Keratinocyte (primary cell): ENCODE measurements at regions not wholly inside any gene's neighbourhood (a gene's known extent, or its start where the extent isn't known, plus 50 kb on each side); places are given as distances from the start of the nearest gene placed in this dataset.

Experiments used
- DNase-seq: peaks from one replicate; pipeline ENCODE4 v3.0.0-alpha.2; 2011; ENCODE audit warnings: low read depth, missing footprints, low spot score
- FAIRE-seq: peaks from 2 replicates; lab custom pipeline; 2011; peaks lifted over from hg19 to GRCh38; lab: Jason Lieb, UNC
- H2AFZ ChIP-seq: 2 replicates; pipeline ENCODE4 v1.6.0; 2012; ENCODE audit warnings: low read length, control low read depth, inconsistent platforms; ENCODE audit not compliant: control insufficient read depth
- H3K27ac ChIP-seq: 2 replicates; pipeline ENCODE4 v1.5.1; 2011; ENCODE audit warnings: low read length; ENCODE audit not compliant: control insufficient read depth, insufficient read depth
- H3K27me3 ChIP-seq: 3 replicates; pipeline ENCODE4 v1.6.0; 2011; ENCODE audit warnings: low read length; ENCODE audit not compliant: control insufficient read depth, insufficient read depth; ENCODE audit errors: extremely low read depth
- H3K36me3 ChIP-seq, 2 experiments: 2 replicates in 1 of 2; 3 replicates in 1 of 2; pipeline ENCODE4 v1.5.1; 2011; ENCODE audit warnings: low read length in 2 of 2, mild to moderate bottlenecking in 1 of 2; ENCODE audit not compliant: control insufficient read depth in 2 of 2, insufficient read depth in 2 of 2; ENCODE audit errors: extremely low read depth in 1 of 2
- H3K4me1 ChIP-seq: 3 replicates; pipeline ENCODE4 v1.5.1; 2011; ENCODE audit warnings: low read length; ENCODE audit not compliant: control insufficient read depth, insufficient read depth; ENCODE audit errors: extremely low read depth
- H3K4me2 ChIP-seq: 3 replicates; pipeline ENCODE4 v1.6.0; 2011; ENCODE audit warnings: low read depth, low read length; ENCODE audit not compliant: control insufficient read depth, insufficient read depth; ENCODE audit errors: extremely low read depth
- H3K4me3 ChIP-seq, 3 experiments: fragments of 200-600 bp in 1 of 3; sonication (generic) in 1 of 3; 2 replicates in 2 of 3; 3 replicates in 1 of 3; pipeline ENCODE4 v1.5.1; 2011 to 2016; ENCODE audit warnings: low read length in 3 of 3, mild to moderate bottlenecking in 3 of 3, control low read depth in 2 of 3, inconsistent platforms in 1 of 3, low read depth in 1 of 3, mixed read lengths in 1 of 3, mixed run types in 1 of 3, moderate library complexity in 1 of 3; ENCODE audit not compliant: control insufficient read depth in 2 of 3, insufficient read depth in 2 of 3; ENCODE audit errors: extremely low read depth in 1 of 3
- H3K79me2 ChIP-seq: 2 replicates; pipeline ENCODE4 v1.6.0; 2012; ENCODE audit warnings: low read length; ENCODE audit not compliant: control insufficient read depth, insufficient read depth
- H3K9ac ChIP-seq: 3 replicates; pipeline ENCODE4 v1.6.0; 2011; ENCODE audit warnings: low read length; ENCODE audit not compliant: control insufficient read depth, insufficient read depth; ENCODE audit errors: extremely low read depth
- H3K9me1 ChIP-seq: 3 replicates; pipeline ENCODE4 v1.6.0; 2011; ENCODE audit warnings: low read length; ENCODE audit not compliant: control insufficient read depth, insufficient read depth; ENCODE audit errors: extremely low read depth
- H3K9me3 ChIP-seq: 2 replicates; pipeline ENCODE4 v1.5.1; 2012; ENCODE audit warnings: low read depth, low read length; ENCODE audit not compliant: control insufficient read depth
- H4K20me1 ChIP-seq: 3 replicates; pipeline ENCODE4 v1.6.0; 2011; ENCODE audit warnings: low read length; ENCODE audit not compliant: control insufficient read depth, insufficient read depth; ENCODE audit errors: extremely low read depth
- EZH2 ChIP-seq: IDR thresholded peaks from one replicate; pipeline ENCODE4 v1.6.1; 2012; ENCODE audit warnings: inconsistent platforms, mild to moderate bottlenecking, low read length, moderate library complexity
- dilution Hi-C: fragments of 300-500 bp; cut with MboI; formaldehyde crosslinking; loops from one replicate; pipeline ENCODE4 v1.7.0; 2020; ENCODE audit warnings: low sequenced_read_pairs; ENCODE audit not compliant: extremely low pct_ligation_motif_present
- TF ChIP-seq, protein P1 (sequence below), 3 experiments: IDR thresholded peaks in 1 of 3; conservative IDR thresholded peaks in 1 of 3; optimal IDR thresholded peaks in 1 of 3; 2 replicates in 2 of 3; 3 replicates in 1 of 3; pipeline versions ENCODE3 to v1.5.1; 2011; ENCODE audit warnings: low read length in 3 of 3, mild to moderate bottlenecking in 3 of 3, moderate library complexity in 2 of 3, control low read depth in 1 of 3, inconsistent platforms in 1 of 3; ENCODE audit not compliant: insufficient read depth in 2 of 3; ENCODE audit errors: extremely low read depth in 1 of 3

- no peaks in the 10 kb centered on the region for H3K9me1 ChIP-seq
- H3K79me2 ChIP-seq, result no peaks in the 10 kb centered on the region
- H3K9ac ChIP-seq, result no peak overlapping the region
- H3K27me3 ChIP-seq, result no peaks in the 10 kb centered on the region
- no peak for TF ChIP-seq EZH2
- TF ChIP-seq, protein P1, sequence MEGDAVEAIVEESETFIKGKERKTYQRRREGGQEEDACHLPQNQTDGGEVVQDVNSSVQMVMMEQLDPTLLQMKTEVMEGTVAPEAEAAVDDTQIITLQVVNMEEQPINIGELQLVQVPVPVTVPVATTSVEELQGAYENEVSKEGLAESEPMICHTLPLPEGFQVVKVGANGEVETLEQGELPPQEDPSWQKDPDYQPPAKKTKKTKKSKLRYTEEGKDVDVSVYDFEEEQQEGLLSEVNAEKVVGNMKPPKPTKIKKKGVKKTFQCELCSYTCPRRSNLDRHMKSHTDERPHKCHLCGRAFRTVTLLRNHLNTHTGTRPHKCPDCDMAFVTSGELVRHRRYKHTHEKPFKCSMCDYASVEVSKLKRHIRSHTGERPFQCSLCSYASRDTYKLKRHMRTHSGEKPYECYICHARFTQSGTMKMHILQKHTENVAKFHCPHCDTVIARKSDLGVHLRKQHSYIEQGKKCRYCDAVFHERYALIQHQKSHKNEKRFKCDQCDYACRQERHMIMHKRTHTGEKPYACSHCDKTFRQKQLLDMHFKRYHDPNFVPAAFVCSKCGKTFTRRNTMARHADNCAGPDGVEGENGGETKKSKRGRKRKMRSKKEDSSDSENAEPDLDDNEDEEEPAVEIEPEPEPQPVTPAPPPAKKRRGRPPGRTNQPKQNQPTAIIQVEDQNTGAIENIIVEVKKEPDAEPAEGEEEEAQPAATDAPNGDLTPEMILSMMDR (optimal IDR thresholded peaks at IDR 0.05 in 1 of 3, IDR thresholded peaks at IDR 0.05 in 1 of 3, conservative IDR thresholded peaks at IDR 0.05 in 1 of 3; ENCODE audit: extremely low read depth in 1 of 3, insufficient read depth in 2 of 3, low read length in 3 of 3), result no peak
- FAIRE-seq, result no peak
- H3K9me3 ChIP-seq, result no peaks in the 10 kb centered on the region
- no peak overlapping the region for H2AFZ ChIP-seq
- no peak for DNase-seq
- no peaks in the 10 kb centered on the region for H4K20me1 ChIP-seq
- H3K4me2 ChIP-seq, result no peak overlapping the region
- no peaks in the 10 kb centered on the region for H3K4me1 ChIP-seq
- dilution Hi-C loops, result no loop called here
- H3K4me3 ChIP-seq, result no peak overlapping the region
- no peak overlapping the region for H3K27ac ChIP-seq
- H3K36me3 ChIP-seq, result no peaks in the 10 kb centered on the region
Observed at GRCh38 chr7:25399000-25399750, 170.9 kb upstream of the NPVF start.

DNA sequence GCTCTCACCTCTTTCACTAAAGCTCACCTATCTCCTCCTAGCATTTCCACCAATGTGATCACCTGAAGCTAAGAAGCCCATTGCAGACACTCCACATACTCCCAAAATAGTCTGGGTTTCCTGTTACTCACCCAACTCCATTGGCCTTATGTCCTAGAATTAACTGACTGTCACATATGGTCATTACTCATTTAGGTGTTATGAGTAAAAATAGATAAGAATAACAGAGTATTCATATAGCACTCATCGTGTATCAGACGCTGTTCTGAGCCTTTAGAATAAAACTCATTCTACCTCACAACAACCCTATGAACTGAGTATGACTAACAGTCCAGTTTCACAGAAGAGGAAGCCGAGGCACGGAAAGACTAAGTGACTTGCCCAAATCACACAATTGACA is 174.2 kb upstream of the NPVF start:
- no peak overlapping the region for H3K9ac ChIP-seq
- H3K9me1 ChIP-seq, result no peaks in the 10 kb centered on the region
- no peak for TF ChIP-seq EZH2
- TF ChIP-seq, protein P1 (optimal IDR thresholded peaks at IDR 0.05 in 1 of 3, IDR thresholded peaks at IDR 0.05 in 1 of 3, conservative IDR thresholded peaks at IDR 0.05 in 1 of 3; ENCODE audit: extremely low read depth in 1 of 3, insufficient read depth in 2 of 3, low read length in 3 of 3), result no peak
- FAIRE-seq (no peak), DNase-seq (no peak)
- H2AFZ ChIP-seq, result no peak overlapping the region
- H3K4me1 ChIP-seq, result no peaks in the 10 kb centered on the region
- H3K36me3 ChIP-seq, result no peaks in the 10 kb centered on the region
- H3K79me2 ChIP-seq, result no peaks in the 10 kb centered on the region
- no peak overlapping the region for H3K4me2 ChIP-seq
- H3K4me3 ChIP-seq, result no peak overlapping the region
- H3K9me3 ChIP-seq, result no peaks in the 10 kb centered on the region
- H3K27ac ChIP-seq, result no peak overlapping the region
- dilution Hi-C loops, result no loop called here
- H4K20me1 ChIP-seq, result no peaks in the 10 kb centered on the region
- no peaks in the 10 kb centered on the region for H3K27me3 ChIP-seq
